HTR-8/SVneo (cell line): ENCODE measurements at regions not wholly inside any gene's neighbourhood (a gene's known extent, or its start where the extent isn't known, plus 50 kb on each side); places are given as distances from the start of the nearest gene placed in this dataset.

Experiments
- DNase-seq: peaks from one replicate; pipeline ENCODE4 v3.0.0; 2011; ENCODE audit warnings: low spot score, mixed read lengths; ENCODE audit not compliant: insufficient read length
- FAIRE-seq: peaks from 2 replicates; lab custom pipeline; 2011; peaks lifted over from hg19 to GRCh38; lab: Jason Lieb, UNC

DNA sequence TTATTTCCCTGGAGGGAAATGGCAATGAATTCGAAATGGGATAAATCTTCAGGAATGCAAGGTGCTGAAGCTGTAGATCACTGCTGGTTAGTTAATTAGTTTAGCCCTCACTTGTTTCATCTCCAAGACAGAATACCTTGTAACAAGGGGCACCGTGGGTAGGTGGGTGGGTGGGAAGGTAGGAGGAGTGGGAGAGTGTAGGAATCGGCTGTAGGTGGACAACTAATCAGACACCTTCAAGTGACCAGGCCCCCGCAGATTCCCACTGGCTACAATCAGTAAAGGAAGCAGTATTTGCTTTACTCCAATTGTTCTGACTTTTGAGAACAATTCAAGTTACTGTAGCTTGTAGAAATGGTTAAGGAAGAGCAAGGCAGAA, 293.7 kb downstream of the TLE1 start:
- DNase-seq: no peak
- FAIRE-seq: no peak

GRCh38 chr9:81394881-81395675, 294.3 kb downstream of the TLE1 start:
- no peak for FAIRE-seq
- DNase-seq: no peak

DNA sequence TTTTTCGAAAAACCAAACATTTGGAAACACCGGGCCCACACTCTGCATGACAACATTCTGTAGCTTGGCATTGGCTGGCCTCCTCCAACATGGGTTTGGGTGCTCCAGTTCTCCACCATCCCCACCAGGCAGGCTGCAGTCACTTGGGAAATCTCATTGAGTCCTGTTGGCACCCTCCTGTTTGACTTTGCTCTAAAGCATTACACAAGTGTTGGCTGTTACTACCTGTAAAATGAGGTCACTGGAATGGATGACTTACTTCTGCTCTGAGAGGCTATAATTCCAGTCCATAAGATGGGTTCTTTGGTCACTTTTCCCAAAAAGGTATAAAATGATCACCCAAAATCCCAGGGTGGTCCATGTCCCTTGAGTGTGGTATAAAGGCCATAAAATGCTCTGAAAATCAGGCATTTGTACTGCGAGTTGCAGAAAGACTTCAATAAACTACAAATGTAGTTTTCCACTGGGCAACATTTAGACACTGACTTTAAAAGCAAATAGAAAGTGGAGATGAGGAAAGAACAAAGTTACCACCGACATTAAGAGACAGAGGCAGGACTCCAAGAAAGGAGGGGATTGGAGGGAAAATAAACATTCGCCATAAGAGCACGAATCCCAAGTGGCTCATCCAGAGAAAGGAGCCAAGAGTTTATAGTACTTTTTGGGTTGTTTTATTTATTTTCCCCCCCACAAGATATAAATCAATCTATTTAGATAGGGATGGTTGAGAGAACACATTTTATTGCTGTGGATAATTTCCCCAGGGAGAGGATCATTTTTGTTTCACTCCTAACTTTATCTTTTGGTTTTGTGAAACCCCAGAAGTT, 295.1 kb downstream of the TLE1 start:
- no peak for DNase-seq
- FAIRE-seq: no peak

DNA sequence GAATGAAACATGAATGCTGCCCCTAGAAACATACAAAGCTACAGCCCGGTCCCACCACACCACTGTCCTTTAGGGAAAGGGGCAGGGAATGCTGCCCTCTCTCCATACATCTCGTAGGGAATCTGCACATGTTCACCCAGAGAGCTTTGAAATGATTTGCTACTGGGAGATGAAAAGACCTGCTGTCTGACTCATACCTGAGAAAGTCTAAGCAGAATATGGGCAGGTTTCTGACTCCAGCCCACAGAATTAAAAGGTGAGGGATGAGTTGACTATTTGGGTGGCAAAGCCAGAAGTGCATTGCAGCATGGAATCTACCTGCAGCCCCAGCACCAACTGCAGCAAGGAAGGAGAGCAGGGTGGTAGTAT, 297.9 kb downstream of the TLE1 start:
- FAIRE-seq (no peak), DNase-seq (no peak)

DNA sequence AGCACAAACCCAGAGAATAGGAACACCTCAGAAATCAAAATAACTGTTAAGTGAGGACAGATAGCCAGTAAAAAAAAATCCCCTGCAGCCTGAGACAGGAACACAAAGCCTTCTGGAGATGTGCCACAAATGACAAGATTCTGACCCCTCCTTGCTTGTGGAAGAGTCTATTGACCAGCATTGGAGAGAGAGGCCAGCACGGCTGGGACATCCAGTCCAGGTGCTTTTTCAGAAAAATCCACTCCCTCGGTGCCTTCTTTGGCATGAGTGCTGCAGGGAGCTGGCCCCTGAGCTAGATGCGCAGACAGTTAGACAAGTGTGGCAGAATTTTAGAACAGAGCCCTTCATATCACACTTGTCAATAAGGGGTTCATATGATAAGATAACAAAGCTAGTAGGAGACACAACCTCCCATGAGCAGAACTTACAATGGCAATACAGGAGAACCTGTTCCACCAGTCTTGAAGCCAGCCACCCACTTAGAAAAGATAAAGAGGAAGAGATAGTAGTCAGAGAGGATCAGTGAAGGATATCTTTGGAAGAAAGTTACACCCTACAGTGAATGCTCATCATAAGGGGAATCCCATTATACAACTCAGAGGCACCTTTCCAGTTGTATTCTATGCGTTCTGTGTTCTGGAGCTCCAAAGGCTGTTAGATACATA, 298.4 kb downstream of the TLE1 start:
- DNase-seq: no peak

GRCh38 chr9:81389569-81389993, 299.8 kb downstream of the TLE1 start:
- peak; percentile 46 for DNase-seq

More for the DNA sequence above, 298.4 kb downstream of the TLE1 start:
- FAIRE-seq: no peak

GRCh38 chr9:81388831-81389230, 300.5 kb downstream of the TLE1 start:
- FAIRE-seq: no peak
- no peak for DNase-seq

More at GRCh38 chr9:81389569-81389993, 299.8 kb downstream of the TLE1 start:
- peak; percentile 93 for FAIRE-seq

DNA sequence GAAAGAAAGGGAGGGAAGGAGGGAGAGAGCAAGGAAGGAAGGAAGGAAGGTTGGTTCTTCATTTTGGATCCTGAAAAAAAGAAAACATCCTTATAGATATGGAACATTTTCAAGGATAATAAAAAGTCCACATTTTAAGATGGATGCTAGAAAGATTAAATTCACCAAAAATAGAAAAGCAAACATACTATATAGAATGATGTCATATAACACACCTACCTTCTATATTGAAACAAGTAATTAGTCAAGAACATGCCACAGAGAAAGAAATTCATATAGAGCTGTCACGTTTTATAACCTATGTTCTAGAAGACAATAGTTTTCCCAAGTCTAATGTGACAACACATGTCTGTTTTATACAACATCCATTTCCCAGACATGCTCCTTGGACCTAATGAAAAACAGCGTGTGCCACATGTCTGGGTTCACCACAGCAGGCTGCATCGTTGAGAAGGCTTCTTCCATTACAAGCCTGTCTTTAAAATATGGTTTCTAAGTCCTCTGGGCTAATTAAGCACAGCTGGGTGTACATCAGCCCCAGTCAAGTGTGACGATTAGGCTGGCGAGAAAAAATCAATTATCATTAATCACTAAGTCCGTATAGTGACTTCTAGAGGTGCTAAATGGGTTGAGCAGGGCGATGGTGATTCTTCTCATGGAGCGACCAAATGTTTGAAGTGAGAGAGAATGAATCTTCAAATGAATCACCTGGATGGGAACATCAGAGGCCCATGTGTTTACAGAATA, 301.8 kb downstream of the TLE1 start:
- FAIRE-seq (no peak), DNase-seq (no peak)

DNA sequence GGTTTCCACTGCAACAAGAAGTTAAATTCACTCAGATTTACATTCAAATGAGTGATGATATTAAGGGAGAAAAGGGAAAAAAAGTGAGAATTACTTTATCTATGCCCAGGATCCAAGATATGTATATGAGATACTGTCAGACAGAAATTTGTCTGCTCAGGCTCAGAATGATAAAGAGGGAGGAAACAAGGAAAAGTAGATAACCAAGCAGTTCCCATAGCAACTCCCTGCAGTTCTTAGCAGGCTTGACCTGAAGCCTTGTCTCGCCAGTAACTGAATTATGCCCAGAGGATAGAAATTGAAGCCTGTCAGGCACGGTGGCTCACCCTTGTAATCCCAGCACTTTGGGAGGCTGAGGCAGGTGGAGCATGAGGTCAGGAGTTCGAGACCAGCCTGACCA, 304.4 kb downstream of the TLE1 start:
- FAIRE-seq (no peak), DNase-seq (no peak)

GRCh38 chr9:81382281-81382680, 307.1 kb downstream of the TLE1 start:
- no peak for FAIRE-seq
- DNase-seq: no peak

GRCh38 chr9:81381694-81382093, 307.7 kb downstream of the TLE1 start:
- FAIRE-seq (no peak), DNase-seq (no peak)

DNA sequence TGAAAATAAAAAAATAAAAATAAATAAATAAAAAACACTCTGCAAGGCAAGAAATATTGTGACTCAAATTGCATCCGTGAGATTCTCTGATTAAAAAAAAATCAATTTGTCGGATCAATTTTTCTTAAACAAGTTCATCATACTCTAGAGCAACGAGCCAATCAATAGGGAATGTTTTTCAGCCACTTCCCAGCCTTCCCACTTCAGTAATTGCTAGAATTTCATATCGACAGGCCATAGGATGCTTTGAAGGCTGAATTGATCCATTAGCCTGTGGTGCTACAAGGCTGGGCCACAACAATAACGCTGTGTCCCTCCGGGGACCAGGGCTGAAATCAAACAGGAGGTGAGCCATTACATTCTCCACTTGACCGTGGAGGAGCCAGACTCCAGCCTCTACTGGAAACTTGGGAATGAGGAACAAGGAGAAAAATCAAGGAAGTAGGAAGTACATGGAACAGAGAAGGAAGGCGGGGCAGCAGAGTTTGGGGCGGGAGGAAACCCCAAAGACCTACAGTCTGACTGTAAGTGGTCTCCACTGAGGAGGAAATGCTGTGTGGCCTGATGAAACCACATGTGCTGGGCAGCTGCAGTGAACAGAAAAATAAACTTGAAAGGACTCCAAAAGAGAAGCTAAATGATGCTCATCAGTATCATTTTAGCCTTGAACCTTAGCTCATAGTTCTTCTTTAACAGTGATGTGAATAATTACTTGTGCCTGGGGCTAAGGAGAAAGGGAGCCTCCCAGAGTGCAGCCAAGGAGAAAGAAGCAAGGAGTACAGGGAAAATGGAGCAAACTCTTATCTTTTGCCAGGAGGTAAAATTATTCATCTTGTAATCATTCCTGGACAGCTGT, 308.6 kb downstream of the TLE1 start:
- no peak for DNase-seq
- no peak for FAIRE-seq

DNA sequence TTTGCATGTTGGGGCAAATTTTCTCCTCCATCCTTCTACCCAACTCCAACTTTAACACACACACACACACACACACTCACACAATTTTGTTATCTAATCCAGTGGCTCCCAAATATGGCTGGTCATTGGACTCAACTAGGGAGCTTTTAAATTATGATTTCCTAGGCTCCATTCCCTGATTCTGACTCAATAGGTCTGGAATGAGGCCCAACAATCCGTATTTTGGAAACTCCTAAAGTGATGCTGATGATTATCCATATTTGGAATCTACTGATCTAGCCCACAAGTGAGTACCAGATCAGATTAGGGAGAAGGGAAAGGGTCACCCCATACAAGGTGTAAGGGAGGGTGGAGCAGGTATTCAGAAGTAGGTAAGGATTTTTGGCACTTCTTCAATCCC, 309.7 kb downstream of the TLE1 start:
- no peak for DNase-seq

DNA sequence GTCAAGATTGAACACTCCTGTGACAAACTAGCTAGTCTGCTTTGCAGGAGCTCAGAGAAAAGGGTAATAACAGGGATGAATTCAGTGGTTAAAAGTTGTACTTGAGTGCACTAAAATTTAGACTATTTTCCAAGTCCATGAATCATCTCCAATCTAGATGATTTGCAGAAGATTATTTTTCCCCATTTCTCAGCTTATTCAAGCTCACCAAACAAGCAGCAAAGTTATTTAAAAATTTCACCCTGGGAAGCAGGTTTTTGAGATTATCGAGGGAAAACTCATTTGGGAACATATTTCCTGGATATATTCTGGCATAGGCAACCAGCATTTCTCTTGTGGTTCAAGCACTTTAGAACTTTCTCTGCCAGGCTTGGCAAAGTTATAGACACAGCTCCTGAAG, 311.4 kb downstream of the TLE1 start:
- DNase-seq: no peak
- no peak for FAIRE-seq

More for the DNA sequence above, 309.7 kb downstream of the TLE1 start:
- no peak for FAIRE-seq

- FAIRE-seq: no peak
- no peak for DNase-seq
These were observed 312.0 kb downstream of the TLE1 start for GRCh38 chr9:81377320-81377719.

GRCh38 chr9:81375187-81376100, 313.9 kb downstream of the TLE1 start:
- DNase-seq: no peak
- no peak for FAIRE-seq

DNA sequence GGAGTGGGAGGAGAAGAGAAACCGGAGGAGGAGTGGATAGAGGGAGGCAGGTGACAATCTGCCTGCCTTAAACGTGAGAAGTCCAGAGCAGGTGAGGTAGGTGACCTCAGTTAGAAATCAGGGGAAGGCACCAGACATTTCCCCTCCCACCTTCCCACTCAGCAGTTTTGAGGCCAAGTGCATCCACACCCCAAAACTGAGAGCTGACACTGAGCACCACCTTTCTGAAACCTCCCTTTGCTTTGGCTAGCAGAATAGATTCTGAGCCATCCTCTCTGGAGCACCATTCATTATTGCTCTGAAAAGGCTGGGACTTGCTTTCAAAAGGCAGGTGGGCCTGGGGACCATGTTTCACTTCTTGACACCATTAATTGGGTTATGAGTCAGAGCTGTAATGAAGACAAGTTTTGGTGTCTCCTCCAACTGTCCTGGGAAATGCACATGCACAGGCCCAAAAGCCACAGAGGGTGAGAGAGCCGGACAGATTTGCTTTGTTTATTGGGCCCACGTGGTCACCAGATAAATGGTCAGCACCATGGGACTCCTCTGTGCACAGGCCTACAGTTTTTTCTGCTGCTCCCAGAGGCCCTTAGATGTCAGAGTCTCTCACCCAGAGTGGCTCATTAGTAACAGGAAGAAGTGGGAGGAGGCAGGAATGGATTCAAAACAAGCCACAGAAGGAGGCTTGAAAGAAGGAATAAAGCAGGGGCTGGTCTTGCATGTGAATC, 314.7 kb downstream of the TLE1 start:
- DNase-seq: no peak

DNA sequence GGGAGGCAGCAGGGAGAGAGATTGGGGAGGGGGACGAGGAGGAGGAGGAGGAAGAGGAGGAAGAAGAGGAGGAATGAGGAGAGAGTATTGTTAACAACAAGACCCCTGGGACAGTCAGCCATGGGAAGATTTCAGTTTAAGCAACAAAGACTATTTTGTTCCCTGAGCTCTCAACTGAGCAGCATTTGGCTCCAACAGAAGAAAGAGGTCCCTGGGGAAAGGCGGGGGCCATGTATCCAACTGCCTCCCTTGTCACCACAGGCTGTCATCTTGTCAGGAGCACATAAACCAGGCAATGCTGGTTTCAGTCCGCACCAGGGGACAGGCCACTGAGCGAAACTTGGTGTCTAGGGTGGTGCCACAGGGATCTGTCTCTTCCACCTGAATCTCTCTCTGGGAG, 316.1 kb downstream of the TLE1 start:
- FAIRE-seq: no peak

More for the DNA sequence above, 314.7 kb downstream of the TLE1 start:
- FAIRE-seq: no peak

More for the DNA sequence above, 316.1 kb downstream of the TLE1 start:
- no peak for DNase-seq
